SKM-1 treated with dmso at 0.1 percent for 144 hours (cell line): ENCODE measurements at regions not wholly inside any gene's neighbourhood (a gene's known extent, or its start where the extent isn't known, plus 50 kb on each side); places are given as distances from the start of the nearest gene placed in this dataset.
"Not testable (repeated sequence)": the region's sequence is repeated elsewhere in the genome, so short reads cannot be mapped to it uniquely, and the experiment has no call there.

ENCODE experiments used
- DNase-seq: peaks from one replicate; lab custom pipeline; 2025; ENCODE audit not compliant: unreplicated experiment; lab: John Stamatoyannopoulos, UW

- DNase-seq = no peak
Measured at GRCh38 chr4:120636120-120636630, 286.4 kb downstream of the PRDM5 start.

- DNase-seq = no peak
Measured at GRCh38 chr4:120633810-120634209, 288.7 kb downstream of the PRDM5 start.

- no peak for DNase-seq
Measured at GRCh38 chr4:120630427-120630826, 292.1 kb downstream of the PRDM5 start.

DNA sequence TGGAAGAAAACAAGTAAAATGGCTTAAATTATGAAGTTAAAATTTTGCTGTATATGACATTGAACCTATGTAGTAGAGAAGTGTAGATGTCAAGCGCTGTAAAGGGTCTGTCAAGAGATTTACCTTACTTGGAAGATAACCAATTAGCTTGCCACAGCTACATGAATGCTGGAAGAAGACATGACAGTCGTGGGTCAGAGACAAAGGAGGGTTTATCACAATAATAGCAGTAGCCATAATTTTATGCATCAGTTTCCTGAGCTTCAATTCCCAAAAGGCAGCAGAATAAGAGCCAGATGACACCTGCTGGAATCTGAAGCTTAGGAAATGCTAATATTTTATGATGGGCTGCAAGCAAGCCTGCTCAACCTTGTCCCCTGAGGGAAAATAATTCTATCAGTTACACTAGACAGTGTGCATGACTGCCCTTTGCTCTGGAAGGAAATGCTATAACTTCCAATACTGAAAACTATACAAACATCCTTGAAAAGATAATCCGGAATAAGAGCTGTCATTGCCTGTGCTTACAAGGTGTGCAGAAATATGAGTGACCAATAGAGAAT lies 292.9 kb downstream of the PRDM5 start:
- DNase-seq = no peak

- no peak for DNase-seq
Measured at GRCh38 chr4:120622601-120623000, 299.9 kb downstream of the PRDM5 start.

- no peak for DNase-seq
Measured at GRCh38 chr4:120617171-120617570, 305.4 kb downstream of the PRDM5 start.

- no peak for DNase-seq
Measured at GRCh38 chr4:120616041-120616440, 306.5 kb downstream of the PRDM5 start.

- no peak for DNase-seq
Measured at GRCh38 chr4:120613778-120614177, 308.7 kb downstream of the PRDM5 start.

DNA sequence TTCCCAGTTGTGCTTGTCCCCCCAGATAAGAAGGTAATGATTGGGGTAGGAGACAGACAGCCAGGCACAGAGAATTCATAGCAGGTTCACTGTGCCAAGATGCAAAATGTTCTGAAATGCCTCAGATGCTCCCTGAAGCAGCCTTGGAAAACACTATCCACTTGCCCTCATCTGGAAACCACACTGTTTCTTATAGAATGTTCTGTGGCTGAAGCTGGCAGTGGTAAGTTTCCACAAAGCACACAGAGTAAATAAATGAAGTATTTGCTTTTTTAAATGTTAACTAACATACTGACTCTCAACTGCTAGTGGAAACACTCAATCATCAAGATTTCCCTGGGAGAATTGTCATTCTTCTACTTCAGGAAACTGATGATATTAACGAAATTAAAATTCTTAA lies 311.4 kb downstream of the PRDM5 start:
- DNase-seq = no peak

GRCh38 chr4:120591038-120591437 lies 331.5 kb downstream of the PRDM5 start:
- DNase-seq = no peak

GRCh38 chr4:120589787-120590186 lies 332.7 kb downstream of the PRDM5 start:
- DNase-seq = no peak

DNA sequence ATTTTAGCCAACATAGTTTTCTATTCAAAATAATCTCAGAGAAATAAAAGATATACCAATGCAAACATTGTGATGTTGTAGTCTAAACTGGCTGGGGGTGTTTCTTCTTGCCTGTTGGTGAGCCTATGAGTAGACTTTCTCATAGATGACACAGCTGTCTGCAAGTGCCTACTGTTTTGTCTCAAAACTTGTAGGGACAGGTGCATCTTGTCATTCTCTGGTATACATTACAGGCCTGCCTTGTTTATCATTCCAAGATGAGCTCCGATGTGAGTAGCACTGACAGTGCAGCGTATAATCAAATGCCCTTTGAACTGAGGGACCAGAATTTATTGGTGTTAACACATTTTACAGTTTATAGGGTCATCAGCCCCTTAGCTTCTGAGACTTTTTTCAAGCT lies 353.8 kb downstream of the PRDM5 start:
- no peak for DNase-seq

GRCh38 chr4:120561648-120562047 lies 360.9 kb downstream of the PRDM5 start:
- DNase-seq = no peak

DNA sequence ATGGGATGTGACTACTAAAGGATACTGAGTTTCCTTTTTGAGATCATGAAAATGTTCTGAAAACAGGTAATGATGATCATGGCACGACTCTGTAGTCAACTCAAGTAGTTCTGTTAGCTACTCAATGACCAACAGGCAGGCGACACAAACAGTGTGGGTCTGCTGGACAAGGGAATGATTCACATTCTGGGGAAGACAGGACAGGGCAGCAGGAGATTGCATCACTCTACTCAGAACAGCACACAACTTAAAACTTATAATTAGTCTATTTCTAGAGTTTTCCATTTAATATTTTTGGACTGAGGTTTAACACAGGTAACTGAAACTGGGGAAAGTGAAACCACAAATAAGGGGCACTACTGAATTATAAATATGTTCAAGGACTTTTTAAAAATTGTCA lies 365.2 kb downstream of the PRDM5 start:
- no peak for DNase-seq

DNA sequence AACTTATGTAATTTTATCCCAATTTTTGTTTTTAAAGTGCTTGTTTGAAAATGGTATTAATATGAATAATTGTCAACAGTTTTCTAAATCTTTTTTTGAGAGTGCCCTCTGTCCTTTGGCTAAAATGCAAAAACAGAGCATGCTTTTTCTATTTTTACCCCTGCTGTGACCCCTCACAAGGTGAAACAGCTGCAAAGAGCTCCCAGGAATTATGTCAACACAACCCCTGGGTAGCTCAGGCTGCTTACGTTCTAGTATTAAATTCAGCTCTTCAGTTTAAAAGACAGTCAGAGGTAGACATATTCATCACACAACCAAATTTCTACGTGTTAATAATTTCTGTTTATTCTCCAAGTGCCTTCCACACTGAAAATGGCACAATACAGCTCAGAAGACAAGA lies 367.5 kb downstream of the PRDM5 start:
- no peak for DNase-seq

DNA sequence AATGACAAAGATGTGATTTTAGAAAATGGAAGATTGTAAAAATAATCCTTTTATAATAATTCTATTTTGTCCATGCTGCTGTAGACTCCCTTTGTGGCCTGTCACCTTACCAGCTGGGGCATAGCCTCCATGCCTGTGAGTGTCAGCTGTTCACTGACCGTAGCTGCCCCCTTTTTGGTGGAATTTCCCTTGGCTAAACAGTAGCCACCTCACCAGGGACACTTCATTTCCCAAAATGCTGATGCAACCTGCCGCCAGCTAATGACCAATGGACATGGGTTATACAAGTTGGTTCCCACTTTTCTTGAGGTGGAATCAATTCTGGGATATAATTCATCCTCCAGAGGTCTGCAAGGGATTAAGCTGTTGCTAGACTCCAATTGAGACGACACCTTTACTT lies 368.4 kb downstream of the PRDM5 start:
- no peak for DNase-seq

DNA sequence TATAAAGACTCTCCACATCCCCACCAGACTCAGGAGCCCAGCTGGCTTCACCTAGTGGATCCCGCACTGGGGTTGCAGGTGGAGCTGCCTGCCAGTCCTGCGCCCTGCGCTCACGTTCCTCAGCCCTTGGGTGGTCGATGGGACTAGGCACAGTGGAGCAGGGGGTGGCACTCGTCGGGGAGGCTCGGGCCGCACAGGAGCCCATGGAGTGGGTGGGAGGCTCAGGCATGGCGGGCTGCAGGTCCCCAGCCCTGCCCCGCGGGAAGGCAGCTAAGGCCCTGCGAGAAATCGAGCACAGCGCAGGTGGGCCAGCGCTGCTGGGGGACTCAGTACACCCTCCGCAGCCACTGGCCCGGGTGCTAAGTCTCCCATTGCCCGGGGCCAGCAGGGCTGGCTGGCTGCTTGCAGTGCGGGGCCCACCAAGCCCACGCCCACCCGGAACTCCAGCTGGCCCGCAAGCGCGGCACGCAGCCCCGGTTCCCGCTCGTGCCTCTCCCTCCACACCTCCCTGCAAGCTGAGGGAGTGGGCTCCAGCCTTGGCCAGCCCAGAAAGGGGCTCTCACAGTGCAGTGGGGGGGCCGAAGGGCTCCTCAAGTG lies 371.8 kb downstream of the PRDM5 start:
- DNase-seq = not testable (repeated sequence)

- no peak for DNase-seq
Measured at GRCh38 chr4:120549011-120549570, 373.4 kb downstream of the PRDM5 start.

- no peak for DNase-seq
Measured at GRCh38 chr4:120545391-120545790, 377.1 kb downstream of the PRDM5 start.

DNA sequence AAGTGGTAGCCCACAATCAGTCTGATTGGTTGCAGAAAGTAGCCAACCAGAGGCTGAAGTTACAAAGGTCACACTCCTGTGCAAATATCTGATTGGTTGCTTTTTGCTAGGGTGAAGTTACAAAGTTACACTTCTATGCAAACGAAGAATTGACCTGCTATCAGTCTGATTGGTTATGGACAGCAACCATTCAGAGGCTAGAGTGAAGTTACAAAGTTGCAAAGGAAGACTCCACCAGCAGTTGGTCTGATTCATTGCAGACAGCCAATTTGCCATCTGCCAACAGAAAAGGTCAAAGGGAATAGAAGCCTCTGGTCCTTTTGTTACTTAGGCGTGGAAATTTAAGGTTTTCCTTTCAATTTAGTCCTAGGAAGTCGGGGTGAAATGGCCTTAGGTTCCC lies 377.7 kb downstream of the PRDM5 start:
- DNase-seq = no peak

DNA sequence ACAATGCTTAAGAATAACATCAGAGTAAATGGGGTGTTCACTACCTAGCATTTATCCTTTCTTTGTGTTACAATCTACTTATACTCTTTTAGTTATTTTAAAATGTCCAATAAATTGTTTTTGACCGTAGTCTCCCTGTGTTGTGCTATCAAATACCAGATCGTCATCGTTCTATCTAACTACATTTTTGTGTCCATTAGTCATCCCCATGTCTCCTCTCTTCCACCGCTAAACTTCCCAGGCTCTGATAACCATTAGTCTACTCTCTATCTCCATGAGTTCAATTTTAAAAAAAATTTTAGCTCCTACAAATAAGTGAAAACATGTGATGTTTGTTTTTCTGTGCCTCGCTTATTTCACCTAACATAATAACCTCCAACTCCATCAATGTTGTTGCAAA lies 381.9 kb downstream of the PRDM5 start:
- no peak for DNase-seq

- DNase-seq = no peak
Measured at GRCh38 chr4:120536884-120537283, 385.6 kb downstream of the PRDM5 start.

DNA sequence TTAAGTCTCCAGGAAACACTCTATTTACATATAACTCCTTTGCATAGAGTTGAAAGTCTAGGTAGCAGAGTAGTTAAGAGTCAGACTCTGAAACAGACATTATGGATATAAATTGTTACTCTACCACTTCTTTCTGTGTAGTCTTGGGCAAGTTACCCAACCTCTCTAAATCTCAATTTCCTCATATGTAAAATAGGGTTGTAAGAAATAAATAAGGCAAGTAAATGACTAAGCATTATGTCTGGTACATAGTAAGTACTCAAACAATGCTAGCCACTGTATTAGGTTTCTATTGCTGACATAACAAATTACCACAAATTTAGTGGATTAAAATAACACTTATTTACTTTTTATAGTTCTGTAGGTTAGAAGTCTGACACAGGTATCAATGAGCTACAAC lies 394.1 kb downstream of the PRDM5 start:
- DNase-seq = no peak
